Retina (tissue), 1 donor: ENCODE measurements at regions not wholly inside any gene's neighbourhood (a gene's known extent, or its start where the extent isn't known, plus 50 kb on each side); places are given as distances from the start of the nearest gene placed in this dataset.
"Not testable (repeated sequence)": the region's sequence is repeated elsewhere in the genome, so short reads cannot be mapped to it uniquely, and the experiment has no call there.

Source experiments
- DNase-seq: peaks from one replicate; pipeline ENCODE4 v3.0.0-alpha.2; 2016

DNA sequence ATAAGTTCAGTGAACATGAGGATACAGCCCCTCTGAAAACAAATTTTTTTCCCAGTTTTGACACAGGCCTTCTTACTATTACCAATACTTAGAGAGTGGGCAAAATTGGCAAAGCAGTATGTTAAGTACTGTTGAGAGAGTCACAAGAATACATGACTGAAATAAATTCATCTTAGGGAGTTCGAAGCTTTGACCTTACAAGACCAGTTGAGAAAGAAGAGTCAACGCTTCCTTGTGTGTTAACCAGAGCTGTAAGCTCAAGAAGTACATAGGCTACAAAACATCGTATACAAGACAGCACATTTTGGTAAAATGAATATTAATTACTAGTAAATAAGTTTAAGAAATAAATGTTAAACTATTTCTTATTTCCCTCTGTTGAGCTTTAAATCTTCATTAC is 164.4 kb upstream of the RORA start:
- DNase-seq = no peak

GRCh38 chr15:61390138-61390537 is 161.0 kb upstream of the RORA start:
- DNase-seq = no peak

DNA sequence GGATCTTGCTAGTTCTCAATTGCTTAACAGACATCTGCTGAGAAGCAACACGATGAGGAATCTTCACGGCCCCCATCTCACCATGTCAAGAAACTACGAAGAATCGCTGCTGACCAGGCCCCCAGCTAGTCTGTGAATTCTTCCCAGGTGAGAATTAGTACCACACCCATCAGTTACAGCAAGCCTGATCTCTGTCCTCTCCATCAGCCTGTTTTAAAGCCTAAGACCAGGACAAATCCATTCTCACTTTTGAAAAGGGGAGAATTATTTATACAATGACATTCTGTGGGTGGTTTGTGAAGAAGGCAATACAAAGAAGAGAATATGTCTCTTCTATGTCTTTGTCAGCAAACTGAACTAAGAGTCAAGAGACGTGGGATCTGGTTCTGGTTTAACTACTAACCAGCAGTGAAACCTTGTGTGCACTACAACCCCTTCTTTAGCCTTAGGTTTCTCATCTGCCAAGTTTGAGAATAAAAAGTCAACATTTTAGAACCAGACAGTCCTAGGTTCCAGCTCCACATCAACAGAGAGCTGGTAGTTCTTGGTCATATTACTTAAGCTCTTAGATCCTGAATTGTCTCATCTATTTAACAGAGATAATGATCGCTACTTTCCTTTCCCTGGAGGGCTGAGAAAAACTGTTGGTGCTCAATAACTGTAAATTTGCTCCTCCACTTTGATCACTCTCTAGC is 160.4 kb upstream of the RORA start:
- no peak for DNase-seq

DNA sequence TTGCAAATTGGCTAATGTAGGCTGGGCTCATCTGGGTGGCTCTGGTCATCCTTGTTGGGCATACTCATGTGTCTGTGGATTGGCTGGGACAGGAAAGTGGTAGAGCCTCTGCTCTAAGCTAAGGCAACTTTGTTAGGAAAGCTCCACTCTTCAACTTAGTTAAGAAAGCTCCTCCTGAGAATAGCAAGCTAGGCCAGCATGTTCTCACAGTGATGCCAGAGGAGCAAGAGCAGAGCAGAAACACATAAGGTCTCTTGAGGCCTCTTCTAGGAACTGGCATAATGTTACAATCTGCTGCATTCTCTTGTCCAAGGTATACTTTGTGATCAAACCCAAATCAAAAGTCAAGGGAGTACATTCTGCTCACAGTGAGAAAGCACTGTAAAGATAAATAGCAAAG is 158.6 kb upstream of the RORA start:
- no peak for DNase-seq

DNA sequence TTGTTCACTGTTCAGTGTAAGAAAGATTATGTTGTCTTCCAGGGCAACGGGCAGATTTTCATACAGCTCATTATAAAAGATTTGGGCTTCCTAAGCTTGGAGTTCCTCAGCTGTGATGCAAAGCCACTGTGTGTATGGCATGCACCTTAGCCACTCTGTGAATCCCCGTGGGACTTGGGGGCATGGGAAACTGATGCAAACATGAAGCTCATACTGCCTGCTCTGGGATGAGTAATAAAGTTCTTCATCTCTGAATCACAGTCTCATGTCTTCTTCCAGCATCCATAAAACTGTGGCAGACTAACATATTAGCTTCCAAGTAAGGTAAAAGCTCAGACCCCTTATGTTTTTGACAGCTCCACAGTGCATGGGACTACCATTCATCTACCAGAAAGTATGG is 154.3 kb upstream of the RORA start:
- DNase-seq = no peak

DNA sequence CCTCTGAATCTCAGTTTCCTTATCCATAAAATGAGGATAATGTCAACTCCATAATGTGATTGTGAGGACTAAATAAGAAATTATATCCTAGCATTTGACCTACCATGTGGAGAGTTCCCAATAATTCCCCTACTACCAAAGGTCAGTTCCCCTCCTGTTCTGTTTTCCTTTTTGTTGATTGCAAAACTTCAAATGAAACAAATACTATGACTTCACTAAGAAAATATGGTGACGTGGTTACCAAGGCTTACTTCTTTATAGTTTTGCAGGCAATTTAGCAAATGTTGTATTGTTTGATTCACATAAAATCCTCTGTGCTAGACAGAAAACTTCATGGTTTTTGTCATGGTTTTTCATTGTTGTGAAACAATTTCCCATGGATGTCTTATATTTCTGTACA is 153.8 kb upstream of the RORA start:
- no peak for DNase-seq

- no peak for DNase-seq
These were observed 152.4 kb upstream of the RORA start for GRCh38 chr15:61381501-61381900.

DNA sequence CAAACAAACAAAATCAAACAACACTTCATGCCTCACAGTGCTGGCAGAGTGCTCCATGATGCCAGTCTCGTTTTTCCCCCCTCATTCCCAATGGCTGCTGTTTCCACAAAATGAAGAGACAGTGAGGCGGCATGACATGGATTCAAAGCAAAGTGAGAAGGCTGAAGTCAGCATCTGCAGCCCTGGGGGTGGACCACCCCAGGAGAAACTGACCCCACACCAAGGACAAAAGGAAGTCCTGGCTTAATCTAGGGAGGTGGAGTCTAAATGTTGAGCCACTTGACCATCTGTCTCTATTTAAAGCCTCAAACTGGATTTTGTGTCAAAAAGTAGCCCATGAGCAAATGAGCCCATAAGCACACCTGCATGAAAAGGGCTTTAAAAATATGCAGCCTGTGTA is 151.2 kb upstream of the RORA start:
- DNase-seq = peak; percentile 13

GRCh38 chr15:61379005-61379404 is 149.9 kb upstream of the RORA start:
- DNase-seq = no peak

DNA sequence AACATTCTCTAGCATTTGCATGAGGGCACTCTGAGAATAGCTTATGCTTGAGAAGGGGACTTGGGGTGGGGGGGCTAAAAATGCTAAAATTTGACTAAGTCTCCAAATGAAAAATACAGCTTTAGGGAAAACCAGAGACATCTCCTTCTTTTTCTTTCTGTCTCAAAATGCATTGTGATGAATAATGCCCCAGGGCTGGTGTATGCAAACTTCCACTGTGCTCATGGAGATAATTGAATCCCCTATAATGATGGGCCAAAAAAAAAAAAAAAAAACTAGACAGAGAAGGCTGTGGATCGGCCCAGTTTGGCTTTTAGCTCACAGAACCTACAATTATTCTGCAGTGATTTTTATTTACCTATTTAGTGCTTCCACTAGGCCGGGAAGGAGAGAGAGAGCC is 147.9 kb upstream of the RORA start:
- DNase-seq = no peak

DNA sequence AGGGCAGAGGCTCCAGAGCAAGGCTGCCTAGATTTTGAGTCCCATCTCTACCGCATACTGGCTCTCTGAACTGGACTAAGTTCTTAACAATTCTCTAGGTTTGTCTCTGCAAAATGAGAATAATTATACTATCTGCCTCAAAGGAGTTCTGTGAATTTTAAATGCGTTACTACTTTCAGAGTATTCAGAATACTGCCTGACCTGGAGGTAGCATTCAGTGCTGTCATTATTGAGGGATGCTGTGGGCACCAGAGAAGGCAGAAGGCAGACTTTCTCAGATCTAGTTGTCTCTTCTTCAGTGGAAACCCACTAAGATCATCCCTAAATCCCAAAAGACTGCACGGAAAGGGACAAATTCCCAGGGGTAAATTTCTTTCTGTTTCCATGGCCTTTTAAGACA is 147.4 kb upstream of the RORA start:
- DNase-seq = no peak

GRCh38 chr15:61374848-61375247 is 145.7 kb upstream of the RORA start:
- no peak for DNase-seq

GRCh38 chr15:61367953-61368352 is 138.9 kb upstream of the RORA start:
- DNase-seq = no peak

- peak; percentile 51 for DNase-seq
These were observed 135.8 kb upstream of the RORA start for GRCh38 chr15:61364871-61365270.

GRCh38 chr15:61362912-61363311 is 133.8 kb upstream of the RORA start:
- not testable (repeated sequence) for DNase-seq

- DNase-seq = no peak
These were observed 115.2 kb upstream of the RORA start for GRCh38 chr15:61344293-61344692.

DNA sequence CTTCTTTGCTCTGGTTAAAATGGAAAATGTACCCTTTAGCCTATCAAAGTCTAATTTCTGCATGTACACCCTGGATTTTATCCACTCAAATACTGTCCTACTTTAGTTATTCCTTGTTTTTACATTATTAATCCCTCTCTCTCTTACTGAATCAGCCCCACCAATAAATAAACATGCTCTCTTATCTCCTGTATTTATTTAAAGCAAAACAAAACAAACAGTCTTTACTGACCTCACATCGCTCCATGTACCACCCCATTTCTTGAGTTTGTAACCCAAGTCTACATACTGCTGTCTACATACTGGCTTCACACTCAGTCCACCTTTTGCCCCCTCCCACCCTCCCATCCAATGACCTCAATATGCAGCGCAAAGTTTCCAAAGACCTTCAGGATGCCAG is 113.3 kb upstream of the RORA start:
- no peak for DNase-seq

DNA sequence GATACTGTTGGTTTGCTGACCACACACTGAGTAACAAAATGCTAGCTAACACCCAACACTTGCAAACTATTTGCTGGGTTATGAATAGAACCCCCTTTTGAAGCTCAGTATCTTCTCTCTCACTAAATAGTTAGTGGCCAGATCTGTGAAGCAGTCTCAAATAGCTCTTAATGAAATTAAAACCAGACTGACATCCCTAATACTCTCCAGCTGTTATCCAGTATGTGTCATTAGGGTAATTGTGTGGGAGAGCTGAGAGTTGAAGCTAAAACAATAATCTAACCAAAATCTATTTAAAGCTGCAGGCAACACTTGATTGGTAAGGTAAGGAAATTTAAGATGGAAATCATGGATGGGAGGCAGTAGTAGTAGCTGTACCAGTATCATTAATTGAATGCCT is 110.4 kb upstream of the RORA start:
- DNase-seq = no peak

DNA sequence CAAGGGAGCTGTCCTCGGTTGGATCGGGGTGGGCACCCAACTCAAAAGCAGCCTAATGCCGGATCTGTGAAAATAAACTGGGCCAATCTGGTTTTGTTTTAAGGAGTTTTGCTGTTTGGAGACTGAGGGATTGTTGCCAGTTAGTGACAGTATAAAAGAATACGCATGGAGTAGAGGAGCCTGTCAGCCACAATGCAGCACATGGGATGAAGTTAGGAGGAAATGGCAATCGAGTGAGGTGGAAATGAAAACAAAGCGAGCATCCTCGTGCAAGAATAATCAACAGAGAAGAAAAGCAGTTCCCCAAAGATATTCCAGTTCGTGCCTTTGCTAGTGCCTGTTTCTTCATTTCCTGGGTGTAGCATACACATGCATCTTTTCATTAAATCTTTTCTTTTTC is 108.4 kb upstream of the RORA start:
- no peak for DNase-seq

GRCh38 chr15:61336026-61336638 is 107.0 kb upstream of the RORA start:
- no peak for DNase-seq

DNA sequence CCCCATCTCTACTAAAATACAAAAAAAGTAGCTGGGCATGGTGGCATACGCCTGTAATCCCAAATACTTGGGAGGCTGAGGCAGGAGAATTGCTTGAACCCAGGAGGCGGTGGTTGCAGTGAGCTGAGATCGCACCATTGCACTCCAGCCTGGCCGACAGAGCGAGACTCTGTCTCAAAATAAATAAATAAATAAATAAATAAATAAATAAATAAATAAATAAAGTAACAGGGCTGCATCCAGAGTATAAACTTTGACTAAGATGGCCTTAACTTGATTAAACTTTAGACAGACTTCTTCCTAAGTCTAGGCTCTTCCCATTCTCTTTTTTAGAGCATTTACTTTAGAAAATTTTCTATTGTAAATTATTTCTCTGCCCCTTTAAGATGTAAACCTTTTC is 105.6 kb upstream of the RORA start:
- DNase-seq = not testable (repeated sequence)

- no peak for DNase-seq
These were observed 101.9 kb upstream of the RORA start for GRCh38 chr15:61331019-61331418.

DNA sequence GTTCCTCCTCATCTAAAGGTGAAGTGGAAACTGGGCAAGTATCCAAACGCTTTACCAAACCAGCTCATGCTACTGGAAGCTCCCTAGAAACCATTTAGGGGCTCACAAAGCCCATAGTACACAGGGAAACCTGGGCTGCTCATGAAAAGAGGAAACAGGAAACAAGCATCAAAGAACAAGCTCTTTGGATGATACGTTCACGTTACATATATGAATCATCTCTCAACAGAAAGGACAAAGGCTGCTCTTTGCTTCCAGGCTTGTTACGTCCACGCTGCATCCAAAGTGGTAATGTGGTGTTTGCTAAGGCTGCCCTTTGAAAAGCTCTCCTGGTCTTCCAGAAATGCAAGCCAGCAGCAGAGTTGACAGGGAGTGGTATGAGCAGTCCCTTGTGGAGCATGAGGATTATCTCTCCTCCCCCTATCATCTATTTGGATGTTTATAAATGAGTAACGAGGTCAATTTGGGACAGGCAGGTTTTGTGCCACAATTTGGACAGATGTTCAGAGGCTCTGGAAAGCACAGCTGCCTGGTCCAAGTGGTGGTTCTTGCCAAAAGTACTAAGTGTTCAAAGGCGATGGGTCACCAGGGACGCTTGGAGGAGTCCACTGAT is 98.0 kb upstream of the RORA start:
- no peak for DNase-seq

DNA sequence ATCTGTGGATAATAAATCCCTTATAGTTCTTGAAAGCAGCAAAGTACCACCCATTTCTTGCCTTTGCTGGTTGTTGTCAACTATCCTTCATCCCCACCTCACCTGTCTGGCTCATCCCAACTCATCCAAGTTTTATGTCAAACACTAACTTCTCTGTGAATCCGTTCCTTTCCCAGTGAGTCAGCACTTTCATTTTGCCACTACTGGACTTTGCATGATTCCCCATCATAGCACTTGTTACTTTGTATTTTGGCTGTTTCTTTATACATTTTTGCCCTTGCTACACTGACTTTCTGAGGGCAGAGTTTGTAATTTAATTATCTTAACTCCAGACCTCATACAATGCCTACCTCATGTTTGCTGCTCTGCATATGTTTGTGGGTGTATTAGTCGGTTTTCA is 90.8 kb upstream of the RORA start:
- DNase-seq = no peak
